Fibroblast of lung (primary cell): ENCODE measurements at regions not wholly inside any gene's neighbourhood (a gene's known extent, or its start where the extent isn't known, plus 50 kb on each side); places are given as distances from the start of the nearest gene placed in this dataset.

Experiments used
- EZH2 ChIP-seq: IDR thresholded peaks from 2 replicates; pipeline ENCODE4 v1.5.1; 2012; ENCODE audit warnings: low read length, control low read depth, mild to moderate bottlenecking; ENCODE audit errors: missing control alignments
- TF ChIP-seq, protein P1 (sequence below), 2 donors: IDR thresholded peaks in 1 of 2; conservative IDR thresholded peaks in 1 of 2; 1 replicate in 1 of 2; 2 replicates in 1 of 2; pipeline ENCODE4 v1.5.1; 2011 to 2012; ENCODE audit warnings: low read length in 2 of 2, control low read depth in 1 of 2, inconsistent platforms in 1 of 2, low read depth in 1 of 2, mild to moderate bottlenecking in 1 of 2

DNA sequence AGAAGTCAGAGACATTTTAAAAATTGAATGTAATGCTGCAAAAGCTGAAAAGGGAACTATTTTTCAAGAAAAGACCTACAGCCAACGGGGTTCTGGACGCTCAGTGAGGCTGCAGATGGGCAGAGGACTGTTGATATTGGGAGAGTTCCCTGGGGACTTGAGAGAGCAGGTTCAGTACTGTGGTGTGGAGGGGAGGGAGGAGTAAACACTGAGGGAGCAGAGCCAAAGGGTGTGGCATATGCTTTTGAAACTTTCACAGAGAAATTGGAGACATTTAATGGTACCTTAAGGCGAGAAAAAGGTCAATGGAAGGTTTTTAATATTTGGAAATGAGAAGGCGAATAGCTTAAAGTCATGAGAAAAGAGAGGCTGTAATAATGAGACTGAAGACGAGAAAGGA lies 62.2 kb upstream of the GPM6A start:
- TF ChIP-seq, protein P1, sequence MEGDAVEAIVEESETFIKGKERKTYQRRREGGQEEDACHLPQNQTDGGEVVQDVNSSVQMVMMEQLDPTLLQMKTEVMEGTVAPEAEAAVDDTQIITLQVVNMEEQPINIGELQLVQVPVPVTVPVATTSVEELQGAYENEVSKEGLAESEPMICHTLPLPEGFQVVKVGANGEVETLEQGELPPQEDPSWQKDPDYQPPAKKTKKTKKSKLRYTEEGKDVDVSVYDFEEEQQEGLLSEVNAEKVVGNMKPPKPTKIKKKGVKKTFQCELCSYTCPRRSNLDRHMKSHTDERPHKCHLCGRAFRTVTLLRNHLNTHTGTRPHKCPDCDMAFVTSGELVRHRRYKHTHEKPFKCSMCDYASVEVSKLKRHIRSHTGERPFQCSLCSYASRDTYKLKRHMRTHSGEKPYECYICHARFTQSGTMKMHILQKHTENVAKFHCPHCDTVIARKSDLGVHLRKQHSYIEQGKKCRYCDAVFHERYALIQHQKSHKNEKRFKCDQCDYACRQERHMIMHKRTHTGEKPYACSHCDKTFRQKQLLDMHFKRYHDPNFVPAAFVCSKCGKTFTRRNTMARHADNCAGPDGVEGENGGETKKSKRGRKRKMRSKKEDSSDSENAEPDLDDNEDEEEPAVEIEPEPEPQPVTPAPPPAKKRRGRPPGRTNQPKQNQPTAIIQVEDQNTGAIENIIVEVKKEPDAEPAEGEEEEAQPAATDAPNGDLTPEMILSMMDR (conservative IDR thresholded peaks at IDR 0.05 in 1 of 2, IDR thresholded peaks at IDR 0.05 in 1 of 2; ENCODE audit: low read depth in 1 of 2, low read length in 2 of 2): no peak
- no peak for TF ChIP-seq EZH2
